Esophagus squamous epithelium (tissue), 5 donors: ENCODE measurements at regions not wholly inside any gene's neighbourhood (a gene's known extent, or its start where the extent isn't known, plus 50 kb on each side); places are given as distances from the start of the nearest gene placed in this dataset.

ENCODE experiments used
- DNase-seq: peaks from one replicate; lab custom pipeline; 2025; lab: John Stamatoyannopoulos, UW
- H3K27ac ChIP-seq, 4 donors: fragments of 200-600 bp; sonication (generic); one replicate each; pipeline ENCODE4 v1.5.1; 2016 to 2019; ENCODE audit warnings: mild to moderate bottlenecking in 1 of 4
- H3K27me3 ChIP-seq, 4 donors: fragments of 200-600 bp; sonication (generic); 1 replicate in 3 of 4; 2 replicates in 1 of 4; pipeline versions ENCODE4 v1.5.1 to v1.6.0; 2017 to 2021; ENCODE audit warnings: antibody characterized with exemption in 1 of 4
- H3K36me3 ChIP-seq, 3 donors: fragments of 200-600 bp; sonication (generic); one replicate each; pipeline ENCODE4 v1.5.1; 2016 to 2019
- H3K4me1 ChIP-seq, 3 donors: fragments of 200-600 bp; sonication (generic); one replicate each; pipeline ENCODE4 v1.5.1; 2017 to 2019
- H3K4me3 ChIP-seq, 4 donors: fragments of 200-600 bp; sonication (generic); 1 replicate in 3 of 4; 2 replicates in 1 of 4; pipeline ENCODE4 v1.5.1; 2016 to 2019; ENCODE audit warnings: mild to moderate bottlenecking in 2 of 4, moderate library complexity in 1 of 4
- H3K9me3 ChIP-seq, 3 donors: fragments of 200-600 bp; sonication (generic); one replicate each; pipeline ENCODE4 v1.5.1; 2016 to 2019
- POLR2A ChIP-seq, 4 donors: fragments of 450-650 bp; IDR thresholded peaks; one replicate each; pipeline ENCODE4 v1.6.1; 2017; ENCODE audit warnings: antibody characterized with exemption in 4 of 4, mild to moderate bottlenecking in 4 of 4, moderate library complexity in 3 of 4
- WGBS, 2 donors: methylation state at CpG; one replicate each; pipeline ENCODE4 v1.1.5; 2018; 5-methylcytosine and 5-hydroxymethylcytosine counted together
- intact Hi-C: fragments of 100-400 bp; cut with DNase I; formaldehyde crosslinking; loops from one replicate; pipeline ENCODE4 v1.15.0; 2022
- TF ChIP-seq, protein P1 (sequence below), 6 experiments: fragments of 450-650 bp in 4 of 6; fragments of 200-600 bp in 2 of 6; sonication (generic) in 2 of 6; IDR thresholded peaks; one replicate each; pipeline ENCODE4 v1.5.1; 2016 to 2019; ENCODE audit warnings: antibody characterized with exemption in 6 of 6, mild to moderate bottlenecking in 4 of 6, moderate library complexity in 4 of 6
- donor health status: DM: yes; HTN: yes; CAD: no.

DNA sequence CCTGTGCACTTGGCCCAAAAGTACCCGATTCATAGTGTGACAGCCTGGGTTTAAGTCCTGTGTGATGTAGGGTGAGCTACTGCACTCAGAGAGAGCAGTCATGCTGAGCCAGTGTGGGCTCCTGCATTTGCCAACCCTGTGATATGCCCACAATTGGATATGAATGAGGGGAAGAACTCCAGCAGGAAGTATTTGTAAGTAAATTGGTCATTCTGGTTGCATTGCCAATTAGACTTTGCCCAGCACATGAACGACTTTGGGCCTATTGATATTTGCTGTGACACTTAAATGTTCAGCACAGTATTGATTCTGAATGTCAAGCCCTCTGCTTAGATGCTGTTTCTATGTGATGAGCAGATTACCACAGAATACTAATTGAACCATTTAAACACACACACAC, 570.9 kb downstream of the PIK3C3 start:
- no peaks in the 10 kb centered on the region for H3K9me3 ChIP-seq
- intact Hi-C loops: no loop called here
- H3K36me3 ChIP-seq: no peaks in the 10 kb centered on the region
- no peak for TF ChIP-seq POLR2A (IDR thresholded peaks at IDR 0.05)
- TF ChIP-seq, protein P1, sequence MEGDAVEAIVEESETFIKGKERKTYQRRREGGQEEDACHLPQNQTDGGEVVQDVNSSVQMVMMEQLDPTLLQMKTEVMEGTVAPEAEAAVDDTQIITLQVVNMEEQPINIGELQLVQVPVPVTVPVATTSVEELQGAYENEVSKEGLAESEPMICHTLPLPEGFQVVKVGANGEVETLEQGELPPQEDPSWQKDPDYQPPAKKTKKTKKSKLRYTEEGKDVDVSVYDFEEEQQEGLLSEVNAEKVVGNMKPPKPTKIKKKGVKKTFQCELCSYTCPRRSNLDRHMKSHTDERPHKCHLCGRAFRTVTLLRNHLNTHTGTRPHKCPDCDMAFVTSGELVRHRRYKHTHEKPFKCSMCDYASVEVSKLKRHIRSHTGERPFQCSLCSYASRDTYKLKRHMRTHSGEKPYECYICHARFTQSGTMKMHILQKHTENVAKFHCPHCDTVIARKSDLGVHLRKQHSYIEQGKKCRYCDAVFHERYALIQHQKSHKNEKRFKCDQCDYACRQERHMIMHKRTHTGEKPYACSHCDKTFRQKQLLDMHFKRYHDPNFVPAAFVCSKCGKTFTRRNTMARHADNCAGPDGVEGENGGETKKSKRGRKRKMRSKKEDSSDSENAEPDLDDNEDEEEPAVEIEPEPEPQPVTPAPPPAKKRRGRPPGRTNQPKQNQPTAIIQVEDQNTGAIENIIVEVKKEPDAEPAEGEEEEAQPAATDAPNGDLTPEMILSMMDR (IDR thresholded peaks at IDR 0.05): no peak
- 70 to 86% methylated on average over 2 of the region's 2 CpGs for WGBS, 2 donors
- H3K27me3 ChIP-seq: no peaks in the 10 kb centered on the region
- H3K4me3 ChIP-seq: no peak overlapping the region
- H3K4me1 ChIP-seq: no peaks in the 10 kb centered on the region
- DNase-seq: no peak
- no peak overlapping the region for H3K27ac ChIP-seq

GRCh38 chr18:42527766-42528165, 572.7 kb downstream of the PIK3C3 start:
- Histone ChIP-seq H3K36me3 (no peaks in the 10 kb centered on the region), H3K27me3 (no peaks in the 10 kb centered on the region), H3K9me3 (no peaks in the 10 kb centered on the region), H3K4me1 (no peaks in the 10 kb centered on the region), H3K27ac (no peak overlapping the region), H3K4me3 (no peak overlapping the region)
- DNase-seq: no peak
- intact Hi-C loops: no loop called here
- no peak for TF ChIP-seq POLR2A (IDR thresholded peaks at IDR 0.05)
- TF ChIP-seq, protein P1 (IDR thresholded peaks at IDR 0.05): no peak
- 68 to 83% methylated on average over 5 of the region's 5 CpGs for WGBS, 2 donors

GRCh38 chr18:42530276-42530675, 575.2 kb downstream of the PIK3C3 start:
- Histone ChIP-seq H3K4me1 (no peaks in the 10 kb centered on the region), H3K27me3 (no peaks in the 10 kb centered on the region), H3K36me3 (no peaks in the 10 kb centered on the region), H3K27ac (no peak overlapping the region), H3K9me3 (no peaks in the 10 kb centered on the region), H3K4me3 (no peak overlapping the region)
- no peak for TF ChIP-seq POLR2A (IDR thresholded peaks at IDR 0.05)
- TF ChIP-seq, protein P1 (IDR thresholded peaks at IDR 0.05): no peak
- intact Hi-C loops: no loop called here
- WGBS, 2 donors: 67 to 68% methylated on average over 1 of the region's 1 CpG
- no peak for DNase-seq

- intact Hi-C loops: no loop called here
- DNase-seq: no peak
- Histone ChIP-seq H3K27ac (no peak overlapping the region), H3K4me1 (no peaks in the 10 kb centered on the region), H3K27me3 (no peaks in the 10 kb centered on the region), H3K9me3 (no peaks in the 10 kb centered on the region), H3K4me3 (no peak overlapping the region), H3K36me3 (no peaks in the 10 kb centered on the region)
- TF ChIP-seq, protein P1 (IDR thresholded peaks at IDR 0.05): no peak
- no peak for TF ChIP-seq POLR2A (IDR thresholded peaks at IDR 0.05)
- 50 to 57% methylated on average over 1 of the region's 1 CpG for WGBS, 2 donors
Observed at GRCh38 chr18:42532119-42532518, 577.1 kb downstream of the PIK3C3 start.

DNA sequence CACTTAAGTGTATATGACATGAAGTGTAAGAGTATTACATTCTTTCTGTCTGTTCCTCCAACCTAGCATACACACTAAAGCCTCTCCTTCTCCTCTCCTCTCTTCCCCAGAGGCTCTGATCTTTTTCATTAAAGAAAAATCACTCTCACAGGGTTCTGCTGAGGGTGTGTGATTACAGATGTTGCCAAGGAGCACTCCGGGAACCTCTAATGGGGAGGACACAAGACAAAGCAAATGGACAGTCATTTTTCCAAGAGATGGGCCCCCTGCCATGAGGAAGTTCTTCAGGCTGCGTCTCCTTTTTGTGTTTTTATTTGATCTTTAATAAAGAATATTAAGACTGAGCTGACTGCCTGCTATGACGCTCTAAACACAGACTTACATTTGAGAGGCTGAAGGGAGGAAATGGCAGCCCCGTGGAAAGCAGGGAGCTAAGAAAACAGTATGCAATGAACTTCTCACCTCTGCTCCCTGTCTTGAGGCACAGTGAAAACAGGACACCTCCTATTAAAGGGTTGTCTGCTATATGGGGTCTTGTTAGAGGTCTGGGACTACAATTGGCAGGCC, 578.1 kb downstream of the PIK3C3 start:
- no peaks in the 10 kb centered on the region for H3K9me3 ChIP-seq
- no peak overlapping the region for H3K27ac ChIP-seq
- 12 to 23% methylated on average over 4 of the region's 4 CpGs for WGBS, 2 donors
- H3K4me3 ChIP-seq: no peak overlapping the region
- no peak for DNase-seq
- TF ChIP-seq, protein P1 (IDR thresholded peaks at IDR 0.05): no peak
- TF ChIP-seq POLR2A (IDR thresholded peaks at IDR 0.05): no peak
- intact Hi-C loops: no loop called here
- no peaks in the 10 kb centered on the region for H3K36me3 ChIP-seq
- H3K27me3 ChIP-seq: no peaks in the 10 kb centered on the region
- H3K4me1 ChIP-seq: no peaks in the 10 kb centered on the region
